GM12892 (cell line): ENCODE measurements at regions not wholly inside any gene's neighbourhood (a gene's known extent, or its start where the extent isn't known, plus 50 kb on each side); places are given as distances from the start of the nearest gene placed in this dataset.
"Not testable (repeated sequence)": the region's sequence is repeated elsewhere in the genome, so short reads cannot be mapped to it uniquely, and the experiment has no call there.

Experiments used
- POLR2A ChIP-seq: IDR thresholded peaks from 2 replicates; pipeline ENCODE4 v1.6.1; 2011; ENCODE audit warnings: low read depth, low read length, control low read depth
- POLR2AphosphoS5 ChIP-seq: IDR thresholded peaks from 2 replicates; pipeline ENCODE4 v1.6.1; 2011; ENCODE audit warnings: low read depth, low read length, control low read depth
- TAF1 ChIP-seq: IDR thresholded peaks from 2 replicates; pipeline ENCODE4 v1.6.1; 2011; ENCODE audit warnings: low read depth, mild to moderate bottlenecking, control low read depth, low read length, borderline replicate concordance

- not testable (repeated sequence) for TF ChIP-seq POLR2A, POLR2AphosphoS5, TAF1
Measured at GRCh38 chr21:28281357-28281756, 711.3 kb downstream of the LTN1 start.
